Activated T-cell treated with anti-CD3 and anti-CD28 coated beads, Interleukin-2, amount 50 U/mL, for 72 hours (primary cell): ENCODE measurements at regions not wholly inside any gene's neighbourhood (a gene's known extent, or its start where the extent isn't known, plus 50 kb on each side); places are given as distances from the start of the nearest gene placed in this dataset.

Experiments
- ATAC-seq, 2 donors: fragments of 150-1000 bp; cut with Tn5 transposase; replicated peaks in 1 of 2; 2 replicates each; pipeline ENCODE4 v1.10.0; 2021; ENCODE audit warnings: moderate library complexity in 2 of 2, mild to moderate bottlenecking in 1 of 2
- DNase-seq, 2 donors: peaks; one replicate each; pipeline ENCODE4 v3.0.0; 2021 to 2022; ENCODE audit warnings: mixed read lengths in 1 of 2
- H3K27ac Mint-ChIP-seq: one replicate; pipeline ENCODE4 v1.8.0; 2022; ENCODE audit warnings: mild to moderate bottlenecking, moderate library complexity, mixed read lengths
- H3K27me3 Mint-ChIP-seq: one replicate; pipeline ENCODE4 v1.8.0; 2022; ENCODE audit warnings: low read depth, mixed read lengths
- H3K36me3 Mint-ChIP-seq, 2 donors: one replicate each; pipeline ENCODE4 v1.8.0; 2022; ENCODE audit warnings: mixed read lengths in 2 of 2, mild to moderate bottlenecking in 1 of 2; ENCODE audit not compliant: insufficient read depth in 2 of 2
- H3K4me1 Mint-ChIP-seq: one replicate; pipeline ENCODE4 v1.8.0; 2022; ENCODE audit warnings: low read depth, mixed read lengths
- H3K4me3 Mint-ChIP-seq, 2 donors: one replicate each; pipeline ENCODE4 v1.8.0; 2022; ENCODE audit warnings: mild to moderate bottlenecking in 2 of 2, mixed read lengths in 2 of 2, moderate library complexity in 2 of 2
- H3K9me3 Mint-ChIP-seq, 2 donors: one replicate each; pipeline ENCODE4 v1.8.0; 2022; ENCODE audit warnings: mixed read lengths in 2 of 2

DNA sequence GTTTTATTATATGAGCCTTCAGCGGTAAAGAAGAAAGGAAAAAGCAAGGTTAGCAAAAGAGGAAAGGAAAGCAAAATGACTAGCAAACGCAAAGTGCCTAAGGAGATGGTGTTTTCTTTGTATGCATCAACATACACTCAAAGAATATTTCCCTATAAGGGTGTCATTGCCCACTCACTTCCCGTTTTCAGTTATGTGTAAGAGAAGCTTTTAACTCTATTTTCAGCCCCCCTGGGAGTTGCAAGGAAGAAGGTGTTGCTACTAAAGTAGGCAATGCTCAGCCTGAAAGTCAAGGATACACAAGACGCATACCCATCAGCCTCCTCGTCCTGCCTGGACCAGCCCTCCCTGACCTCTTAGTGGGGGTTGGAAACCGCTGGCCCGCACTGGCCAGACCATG is 267.7 kb upstream of the ZFHX3 start:
- no peak overlapping the region for H3K27ac Mint-ChIP-seq
- no peaks in the 10 kb centered on the region for H3K4me1 Mint-ChIP-seq
- peaks cover 2% of the 10 kb centered on the region in 2 donors for H3K9me3 Mint-ChIP-seq
- H3K36me3 Mint-ChIP-seq, result peaks cover 0 to 1% of the 10 kb centered on the region in 2 donors
- DNase-seq (no peak), ATAC-seq (no peak)
- H3K4me3 Mint-ChIP-seq, result no peak overlapping the region
- no peaks in the 10 kb centered on the region for H3K27me3 Mint-ChIP-seq

DNA sequence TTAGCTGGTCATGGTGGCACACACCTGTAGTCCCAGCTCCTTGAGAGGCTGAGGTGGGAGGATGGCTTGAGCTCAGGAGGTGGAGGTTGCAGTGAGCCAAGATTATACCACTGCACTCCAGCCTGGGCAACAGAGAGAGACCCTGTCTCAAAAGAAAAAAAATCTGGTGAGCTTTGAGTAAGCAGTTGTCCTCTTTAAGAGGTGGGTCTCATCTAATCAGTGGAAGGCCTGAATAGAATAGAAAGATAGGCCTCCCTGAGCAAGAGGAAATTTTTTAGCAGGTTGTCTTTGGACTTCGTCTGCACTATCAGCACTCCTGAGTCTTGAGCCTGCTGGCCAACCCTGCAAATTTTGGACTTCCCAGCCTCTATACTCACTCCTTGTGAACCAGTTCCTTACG is 266.0 kb upstream of the ZFHX3 start:
- H3K36me3 Mint-ChIP-seq, result peaks cover 0 to 1% of the 10 kb centered on the region in 2 donors
- peaks cover 2% of the 10 kb centered on the region in 2 donors for H3K9me3 Mint-ChIP-seq

DNA sequence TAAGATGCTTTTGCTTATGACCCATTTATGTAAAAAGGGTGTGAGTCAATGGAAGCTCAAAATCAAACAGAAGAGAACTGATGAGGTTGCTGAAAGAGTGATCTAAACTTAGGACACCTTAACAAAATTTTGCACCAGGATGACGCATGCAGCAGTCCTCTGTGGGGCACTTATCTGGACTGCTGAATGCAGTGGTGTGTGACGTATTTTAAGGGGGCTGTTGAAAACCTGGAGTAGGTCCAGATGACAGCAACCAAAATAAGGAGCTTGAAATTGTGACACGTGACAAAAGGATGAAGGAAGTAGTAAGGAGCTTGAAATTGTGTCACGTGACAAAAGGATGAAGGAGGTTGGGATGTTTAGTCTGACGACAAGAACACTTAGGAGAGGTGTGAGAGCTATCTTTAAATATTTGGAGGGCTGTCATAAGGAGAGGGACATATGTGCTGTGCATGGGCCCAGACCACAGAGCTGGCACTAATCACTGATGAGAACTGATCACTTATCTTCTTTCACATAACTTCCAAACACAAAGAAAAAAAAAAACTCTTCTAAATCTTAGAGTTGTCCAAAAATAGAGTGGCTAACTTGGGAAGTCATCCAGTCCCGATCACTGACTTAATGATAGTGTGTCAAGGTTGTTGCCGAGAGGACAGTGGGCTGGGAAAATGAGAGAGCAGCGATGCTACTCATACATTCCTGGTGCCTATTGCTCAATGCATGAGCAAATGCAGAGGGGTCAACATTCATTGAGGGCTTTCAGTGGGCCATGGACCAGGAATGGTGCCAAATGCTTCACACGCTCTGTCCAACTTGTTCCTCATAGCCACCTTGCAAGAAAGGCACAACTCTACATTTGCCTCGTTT is 264.2 kb upstream of the ZFHX3 start:
- no peak overlapping the region for H3K27ac Mint-ChIP-seq
- H3K4me3 Mint-ChIP-seq, result no peak overlapping the region
- DNase-seq (no peak), ATAC-seq (no peak)
- peaks cover 2% of the 10 kb centered on the region in 2 donors for H3K9me3 Mint-ChIP-seq
- no peaks in the 10 kb centered on the region for H3K27me3 Mint-ChIP-seq
- H3K36me3 Mint-ChIP-seq, result peaks cover 0 to 1% of the 10 kb centered on the region in 2 donors
- H3K4me1 Mint-ChIP-seq, result no peaks in the 10 kb centered on the region

More for the DNA sequence above, 266.0 kb upstream of the ZFHX3 start:
- ATAC-seq, result no peak
- Mint-ChIP-seq H3K27me3 (no peaks in the 10 kb centered on the region), H3K27ac (no peak overlapping the region), H3K4me3 (no peak overlapping the region), H3K4me1 (no peaks in the 10 kb centered on the region)
- no peak for DNase-seq

DNA sequence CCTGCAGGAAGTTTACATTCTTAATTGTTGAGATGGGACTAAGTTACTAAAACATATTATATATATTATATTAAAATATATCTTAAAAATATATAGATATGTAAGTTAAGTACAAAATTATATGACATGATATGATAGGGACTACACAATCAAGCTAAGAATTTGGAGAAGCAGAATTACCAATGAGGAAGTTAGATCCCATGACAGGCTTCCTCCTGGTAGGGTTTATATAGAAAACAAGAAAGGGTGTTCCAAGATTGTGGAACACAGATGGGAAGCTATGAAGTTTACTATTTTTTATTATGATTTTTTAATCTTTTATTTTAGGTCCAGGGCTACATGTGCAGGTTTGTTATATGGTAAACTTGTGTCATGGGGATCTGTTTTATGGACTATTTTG is 260.8 kb upstream of the ZFHX3 start:
- H3K36me3 Mint-ChIP-seq, result peaks cover 0 to 1% of the 10 kb centered on the region in 2 donors
- no peak overlapping the region for H3K4me3 Mint-ChIP-seq

DNA sequence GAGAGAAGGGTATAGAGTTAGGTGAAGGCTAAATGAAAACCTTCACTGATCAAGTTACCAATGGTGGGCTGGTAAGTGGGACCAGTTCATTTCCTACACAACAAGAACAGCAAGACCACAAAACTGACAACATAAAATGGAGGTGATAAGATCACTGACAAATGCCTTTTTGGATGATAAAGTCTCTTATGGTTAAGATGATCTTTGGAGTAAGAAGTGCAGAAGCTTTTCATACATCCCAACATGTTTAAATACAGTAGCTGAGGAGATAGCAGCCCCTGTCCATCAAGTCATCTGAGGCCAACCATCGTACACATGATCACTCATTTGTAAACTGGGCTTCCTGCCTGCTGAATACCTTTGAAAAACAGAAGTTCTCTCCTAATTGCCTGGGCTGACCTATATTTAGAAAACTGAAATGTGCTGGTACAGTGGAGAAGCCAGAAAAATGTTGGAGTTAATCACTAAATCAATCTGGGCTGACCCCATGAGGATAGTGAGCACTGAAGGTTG is 259.0 kb upstream of the ZFHX3 start:
- ATAC-seq, result no peak
- H3K27ac Mint-ChIP-seq, result no peak overlapping the region
- no peaks in the 10 kb centered on the region for H3K36me3 Mint-ChIP-seq
- peaks cover 0 to 1% of the 10 kb centered on the region in 2 donors for H3K9me3 Mint-ChIP-seq
- H3K4me1 Mint-ChIP-seq, result no peaks in the 10 kb centered on the region
- H3K27me3 Mint-ChIP-seq, result no peaks in the 10 kb centered on the region
- DNase-seq, result no peak
- no peak overlapping the region for H3K4me3 Mint-ChIP-seq

More for the DNA sequence above, 260.8 kb upstream of the ZFHX3 start:
- no peaks in the 10 kb centered on the region for H3K27me3 Mint-ChIP-seq
- ATAC-seq (no peak), DNase-seq (no peak)
- H3K27ac Mint-ChIP-seq, result no peak overlapping the region
- peaks cover 2% of the 10 kb centered on the region in 2 donors for H3K9me3 Mint-ChIP-seq
- H3K4me1 Mint-ChIP-seq, result no peaks in the 10 kb centered on the region

DNA sequence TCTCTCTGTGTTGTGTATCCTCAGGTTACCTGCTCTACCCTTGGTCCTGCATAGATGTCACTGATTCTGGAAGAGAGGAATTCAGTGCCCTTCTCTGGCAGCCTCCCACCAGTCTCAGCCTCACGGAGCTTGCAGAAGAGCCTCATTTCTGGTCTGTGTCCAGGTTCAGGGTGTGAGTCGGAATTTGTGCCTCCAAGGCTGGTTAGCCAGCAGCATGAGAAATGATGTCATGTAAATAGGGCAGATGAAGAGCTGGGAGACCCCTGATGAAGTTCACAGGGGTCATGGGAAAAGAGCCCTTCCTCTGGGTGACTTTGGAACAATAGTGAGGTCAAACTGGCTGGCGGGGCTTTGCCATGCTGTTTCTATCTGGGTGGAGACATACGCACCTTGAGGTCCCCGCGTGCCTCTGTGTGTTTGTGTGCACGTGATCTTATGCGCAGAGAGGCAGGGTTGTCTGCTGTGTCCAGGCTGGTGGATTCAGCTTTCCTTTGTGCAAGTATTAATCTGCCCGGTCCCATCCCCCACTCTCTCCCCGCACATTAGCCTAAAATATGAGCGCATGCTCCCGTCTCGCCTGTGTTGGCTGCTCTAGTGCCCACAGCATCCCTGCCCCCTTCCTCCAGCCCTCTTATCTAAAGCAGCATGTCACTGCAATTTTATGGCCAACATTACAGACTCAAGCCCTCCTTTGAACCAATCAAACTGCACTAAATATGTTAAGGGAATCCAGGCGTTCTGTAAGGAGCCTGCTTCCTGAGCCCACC is 256.3 kb upstream of the ZFHX3 start:
- DNase-seq (no peak), ATAC-seq (no peak)
- Mint-ChIP-seq H3K4me3 (no peak overlapping the region), H3K4me1 (no peaks in the 10 kb centered on the region), H3K27ac (no peak overlapping the region), H3K27me3 (no peaks in the 10 kb centered on the region), H3K9me3 (no peaks in the 10 kb centered on the region), H3K36me3 (no peaks in the 10 kb centered on the region)

DNA sequence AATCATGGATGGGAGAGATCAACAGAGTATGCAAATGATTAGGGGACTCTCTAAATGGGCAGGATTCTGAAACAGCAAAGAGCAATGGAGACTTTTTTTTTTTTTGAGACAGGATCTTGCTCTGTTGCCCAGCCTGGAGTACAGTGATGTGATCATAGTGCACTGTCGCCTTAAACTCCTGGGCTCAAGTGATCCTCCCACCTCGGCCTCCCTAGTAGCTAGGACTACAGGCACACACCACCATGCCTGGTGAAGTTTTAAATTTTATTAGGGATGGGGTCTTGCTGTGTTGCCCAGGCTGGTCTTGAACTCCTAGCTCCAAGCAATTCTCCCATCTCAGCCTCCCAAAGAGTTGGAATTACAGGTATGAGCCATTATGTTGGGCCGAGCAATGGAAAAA is 255.0 kb upstream of the ZFHX3 start:
- no peaks in the 10 kb centered on the region for H3K4me1 Mint-ChIP-seq
- no peak for ATAC-seq
- H3K27ac Mint-ChIP-seq, result no peak overlapping the region
- no peaks in the 10 kb centered on the region for H3K9me3 Mint-ChIP-seq
- H3K4me3 Mint-ChIP-seq, result no peak overlapping the region
- DNase-seq, result no peak
- H3K27me3 Mint-ChIP-seq, result no peaks in the 10 kb centered on the region
- H3K36me3 Mint-ChIP-seq, result no peaks in the 10 kb centered on the region

DNA sequence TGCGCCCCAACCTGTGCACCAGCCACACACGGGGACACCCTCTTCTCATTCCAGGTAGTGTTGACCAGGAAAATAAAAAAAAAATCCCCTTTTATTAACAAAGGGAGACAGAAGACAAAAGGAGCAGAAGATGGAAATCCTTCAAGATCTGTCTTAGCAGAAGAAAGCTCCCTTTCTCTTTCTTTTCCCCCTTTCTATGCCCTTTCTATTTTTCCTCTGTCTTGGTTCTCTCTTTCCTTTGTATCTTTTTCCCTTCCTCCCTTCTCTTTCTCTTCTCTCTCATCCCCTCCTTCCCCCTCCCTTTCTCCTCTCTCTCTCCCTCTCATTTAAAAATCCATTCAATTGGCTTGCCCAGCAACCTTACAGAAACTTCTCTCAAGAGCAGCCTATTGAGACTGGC is 254.1 kb upstream of the ZFHX3 start:
- ATAC-seq (no peak), DNase-seq (no peak)
- Mint-ChIP-seq H3K4me1 (no peaks in the 10 kb centered on the region), H3K9me3 (no peaks in the 10 kb centered on the region), H3K36me3 (no peaks in the 10 kb centered on the region), H3K4me3 (no peak overlapping the region), H3K27ac (no peak overlapping the region), H3K27me3 (no peaks in the 10 kb centered on the region)

DNA sequence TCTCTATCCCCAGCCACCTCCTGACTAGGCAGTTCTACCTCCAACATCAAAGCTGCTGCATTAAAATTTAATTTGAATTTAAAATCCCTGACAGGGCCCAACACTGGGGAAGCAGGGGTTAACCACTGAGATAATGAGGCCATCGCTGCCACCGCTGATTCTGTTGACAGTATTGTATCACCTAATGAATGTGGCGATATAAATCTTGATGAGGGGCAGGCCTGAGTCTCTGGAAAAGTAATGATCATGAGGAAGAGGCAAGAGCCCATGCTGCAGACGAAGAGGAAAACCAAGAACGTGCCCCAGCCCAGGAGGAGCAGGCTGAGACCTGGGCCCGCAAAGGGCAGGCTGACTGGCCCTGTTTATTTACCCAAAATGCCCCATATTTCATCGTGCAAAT is 251.4 kb upstream of the ZFHX3 start:
- ATAC-seq (no peak), DNase-seq (no peak)
- Mint-ChIP-seq H3K4me3 (no peak overlapping the region), H3K4me1 (no peaks in the 10 kb centered on the region), H3K27ac (no peak overlapping the region), H3K36me3 (no peaks in the 10 kb centered on the region), H3K9me3 (no peaks in the 10 kb centered on the region), H3K27me3 (no peaks in the 10 kb centered on the region)

DNA sequence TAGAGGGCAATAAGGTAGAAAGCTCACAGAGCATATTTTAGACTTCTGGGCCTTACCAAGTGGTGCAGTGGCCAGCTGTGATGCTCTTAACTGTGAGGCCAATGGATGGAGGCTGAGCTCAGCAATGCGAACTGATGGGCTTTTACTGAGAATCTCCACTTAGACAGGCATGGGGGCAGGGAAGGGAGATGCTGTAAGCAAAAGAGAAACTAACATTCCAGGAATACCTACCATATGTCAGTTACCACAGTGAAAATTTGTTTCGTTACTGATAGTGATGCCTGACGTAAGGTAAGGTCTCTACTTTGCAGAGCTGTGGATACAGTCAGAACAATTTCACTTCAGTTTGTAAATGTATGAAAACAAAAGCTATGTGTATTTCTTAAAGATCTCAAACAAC is 250.6 kb upstream of the ZFHX3 start:
- Mint-ChIP-seq H3K36me3 (no peaks in the 10 kb centered on the region), H3K9me3 (no peaks in the 10 kb centered on the region), H3K27ac (no peak overlapping the region), H3K4me1 (no peaks in the 10 kb centered on the region), H3K4me3 (no peak overlapping the region), H3K27me3 (no peaks in the 10 kb centered on the region)
- DNase-seq (no peak), ATAC-seq (no peak)

DNA sequence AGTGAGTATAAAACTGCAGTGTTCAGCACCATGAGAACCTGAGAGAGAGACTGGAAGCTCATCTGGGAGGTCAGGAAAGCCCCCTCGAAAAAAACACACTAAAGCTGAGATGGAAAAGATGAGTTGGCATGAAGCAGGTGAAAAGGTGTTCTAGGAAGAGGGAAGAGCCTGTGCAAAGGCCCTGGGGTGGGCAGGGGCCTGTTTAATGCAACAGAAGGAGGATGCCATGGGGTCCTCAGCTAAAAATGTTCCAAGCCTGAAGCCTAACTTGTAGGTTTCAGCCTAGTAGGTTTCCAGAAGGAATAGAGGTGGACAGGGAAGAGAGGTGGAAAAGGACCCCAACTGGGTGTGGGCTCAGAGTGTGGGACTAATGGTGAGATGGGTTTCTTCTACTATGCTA is 242.3 kb upstream of the ZFHX3 start:
- ATAC-seq (no peak), DNase-seq (no peak)
- Mint-ChIP-seq H3K27ac (no peak overlapping the region), H3K4me1 (no peaks in the 10 kb centered on the region), H3K9me3 (peaks cover 0 to 2% of the 10 kb centered on the region in 2 donors), H3K27me3 (no peaks in the 10 kb centered on the region), H3K4me3 (no peak overlapping the region), H3K36me3 (no peaks in the 10 kb centered on the region)

DNA sequence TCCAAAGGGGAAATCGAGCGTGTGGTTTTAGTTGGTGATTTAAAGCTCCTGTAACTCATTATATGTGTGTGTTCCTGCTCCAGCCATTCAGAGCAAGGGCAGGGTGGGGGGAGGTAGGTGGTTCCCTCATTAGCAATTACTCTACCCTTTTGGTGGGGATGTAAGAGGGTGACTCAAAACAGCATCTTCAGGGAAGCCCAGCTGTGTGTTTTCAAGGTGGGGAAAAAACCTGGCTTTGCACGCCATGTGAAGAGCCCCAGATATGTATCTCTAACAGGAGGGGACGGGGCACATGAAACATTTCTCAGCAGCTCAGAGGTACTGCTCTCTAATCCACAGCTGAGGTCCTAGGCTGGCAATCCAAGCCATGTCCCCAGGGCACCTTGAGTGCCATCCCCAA is 241.3 kb upstream of the ZFHX3 start:
- Mint-ChIP-seq H3K4me1 (no peaks in the 10 kb centered on the region), H3K27me3 (no peaks in the 10 kb centered on the region), H3K27ac (no peak overlapping the region), H3K9me3 (peaks cover 0 to 2% of the 10 kb centered on the region in 2 donors), H3K4me3 (no peak overlapping the region), H3K36me3 (no peaks in the 10 kb centered on the region)
- ATAC-seq, result peak; percentile 37 to 52
- no peak for DNase-seq

DNA sequence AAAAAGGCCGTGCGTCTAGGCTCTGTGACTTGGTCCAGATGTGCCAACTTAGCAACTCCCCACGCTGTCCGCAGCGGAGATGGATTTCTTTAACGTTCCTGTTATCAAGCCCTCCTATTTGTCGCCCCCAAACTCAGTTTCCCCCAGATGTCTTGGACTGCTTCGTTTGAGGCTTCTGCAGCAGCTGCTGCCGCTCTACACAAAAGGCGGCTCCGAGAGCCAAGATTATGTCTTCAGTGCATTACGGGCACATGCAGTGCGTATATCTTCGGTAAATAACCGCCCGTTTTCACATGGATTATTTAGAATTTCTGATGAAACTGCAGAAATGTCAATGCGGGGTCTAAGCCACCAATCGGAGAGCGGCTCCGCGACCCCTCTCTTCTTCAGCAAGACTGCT is 240.6 kb upstream of the ZFHX3 start:
- Mint-ChIP-seq H3K9me3 (peaks cover 0 to 2% of the 10 kb centered on the region in 2 donors), H3K4me1 (no peaks in the 10 kb centered on the region), H3K36me3 (no peaks in the 10 kb centered on the region), H3K27ac (no peak overlapping the region), H3K27me3 (no peaks in the 10 kb centered on the region), H3K4me3 (no peak overlapping the region)
- no peak for DNase-seq
- ATAC-seq, result no peak
